ENCODE measurements at regions not wholly inside any gene's neighbourhood (a gene's known extent, or its start where the extent isn't known, plus 50 kb on each side); places are given as distances from the start of the nearest gene placed in this dataset.

GRCh38 chr2:195456771-195457170, 200.3 kb upstream of the SLC39A10 start:
- H3K79me2 ChIP-seq (ENCODE audit: insufficient read depth, low read length) = no peaks in the 10 kb centered on the region
- no peaks in the 10 kb centered on the region for H3F3A ChIP-seq (ENCODE audit: low read depth)
- H2AFZ ChIP-seq (ENCODE audit: low read length) = peak overlapping the region; percentile 51; the same call in 1 of the 2 replicates
- H3K9me3 ChIP-seq (ENCODE audit: insufficient read depth, low read depth, low read length) = no peaks in the 10 kb centered on the region
- H3K4me3 ChIP-seq (ENCODE audit: low read length, poor library complexity, severe bottlenecking) = no peak overlapping the region
- no peak overlapping the region for H3K4me2 ChIP-seq (ENCODE audit: low read depth, low read length, poor library complexity, severe bottlenecking)
- no peaks in the 10 kb centered on the region for H3K9me2 ChIP-seq (replicated peaks; ENCODE audit: low read depth, low read length)
- H3K36me3 ChIP-seq (ENCODE audit: insufficient read depth, low read length) = no peaks in the 10 kb centered on the region
- H3K27me3 ChIP-seq (ENCODE audit: insufficient read depth, low read length, poor library complexity, severe bottlenecking) = peaks cover 4% of the 10 kb centered on the region
- peaks cover 12% of the 10 kb centered on the region for H3K4me1 ChIP-seq (ENCODE audit: insufficient read depth, low read length, poor library complexity, severe bottlenecking)
- no peaks in the 10 kb centered on the region for H4K20me1 ChIP-seq (ENCODE audit: insufficient read depth, low read length, poor library complexity, severe bottlenecking)
- no peak overlapping the region for H3K9ac ChIP-seq (ENCODE audit: low read depth, low read length, poor library complexity, severe bottlenecking)
- no peak for TF ChIP-seq EZH2phosphoT487 (IDR thresholded peaks at IDR 0.05; ENCODE audit: borderline replicate concordance)
- no peak for TF ChIP-seq CTCF (conservative IDR thresholded peaks at IDR 0.05; ENCODE audit: low read length)

- Histone ChIP-seq H3K79me2 (ENCODE audit: insufficient read depth, low read length) (no peaks in the 10 kb centered on the region), H3K9me2 (replicated peaks; ENCODE audit: low read depth, low read length) (no peaks in the 10 kb centered on the region), H3K9me3 (ENCODE audit: insufficient read depth, low read depth, low read length) (no peaks in the 10 kb centered on the region), H4K20me1 (ENCODE audit: insufficient read depth, low read length, poor library complexity, severe bottlenecking) (no peaks in the 10 kb centered on the region), H3K4me3 (ENCODE audit: low read length, poor library complexity, severe bottlenecking) (no peak overlapping the region), H3K4me2 (ENCODE audit: low read depth, low read length, poor library complexity, severe bottlenecking) (no peak overlapping the region), H3K27me3 (ENCODE audit: insufficient read depth, low read length, poor library complexity, severe bottlenecking) (no peaks in the 10 kb centered on the region), H2AFZ (ENCODE audit: low read length) (no peak overlapping the region), H3K36me3 (ENCODE audit: insufficient read depth, low read length) (no peaks in the 10 kb centered on the region), H3F3A (ENCODE audit: low read depth) (no peaks in the 10 kb centered on the region), H3K4me1 (ENCODE audit: insufficient read depth, low read length, poor library complexity, severe bottlenecking) (peaks cover 19% of the 10 kb centered on the region), H3K9ac (ENCODE audit: low read depth, low read length, poor library complexity, severe bottlenecking) (no peak overlapping the region)
- TF ChIP-seq CTCF (conservative IDR thresholded peaks at IDR 0.05; ENCODE audit: low read length) = no peak
These were observed 205.9 kb upstream of the SLC39A10 start for GRCh38 chr2:195451160-195451559.

GRCh38 chr2:195450552-195451113, 206.4 kb upstream of the SLC39A10 start:
- Histone ChIP-seq H3K36me3 (ENCODE audit: insufficient read depth, low read length) (no peaks in the 10 kb centered on the region), H2AFZ (ENCODE audit: low read length) (no peak overlapping the region), H3K4me3 (ENCODE audit: low read length, poor library complexity, severe bottlenecking) (no peak overlapping the region), H4K20me1 (ENCODE audit: insufficient read depth, low read length, poor library complexity, severe bottlenecking) (no peaks in the 10 kb centered on the region), H3K9me2 (replicated peaks; ENCODE audit: low read depth, low read length) (no peaks in the 10 kb centered on the region), H3K9ac (ENCODE audit: low read depth, low read length, poor library complexity, severe bottlenecking) (no peak overlapping the region), H3K4me2 (ENCODE audit: low read depth, low read length, poor library complexity, severe bottlenecking) (no peak overlapping the region), H3K27me3 (ENCODE audit: insufficient read depth, low read length, poor library complexity, severe bottlenecking) (no peaks in the 10 kb centered on the region), H3K9me3 (ENCODE audit: insufficient read depth, low read depth, low read length) (no peaks in the 10 kb centered on the region), H3K4me1 (ENCODE audit: insufficient read depth, low read length, poor library complexity, severe bottlenecking) (peaks cover 19% of the 10 kb centered on the region), H3K79me2 (ENCODE audit: insufficient read depth, low read length) (no peaks in the 10 kb centered on the region), H3F3A (ENCODE audit: low read depth) (no peaks in the 10 kb centered on the region)
- TF ChIP-seq EZH2phosphoT487 (IDR thresholded peaks at IDR 0.05; ENCODE audit: borderline replicate concordance) (no peak), CTCF (conservative IDR thresholded peaks at IDR 0.05; ENCODE audit: low read length) (no peak)
